ENCODE measurements at regions not wholly inside any gene's neighbourhood (a gene's known extent, or its start where the extent isn't known, plus 50 kb on each side); places are given as distances from the start of the nearest gene placed in this dataset.

- POLR2A ChIA-PET = no interaction called here
- no peak for DNase-seq (ENCODE audit: extremely low spot score)
- TF ChIP-seq SUZ12 (IDR thresholded peaks at IDR 0.05) = no peak
- TF ChIP-seq L3MBTL2 (conservative IDR thresholded peaks at IDR 0.05) = no peak
- TF ChIP-seq NFRKB (IDR thresholded peaks at IDR 0.05) = no peak
- no peak for TF ChIP-seq LEF1 (IDR thresholded peaks at IDR 0.05; ENCODE audit: borderline replicate concordance)
- no peak for TF ChIP-seq HDGF (IDR thresholded peaks at IDR 0.05; ENCODE audit: borderline replicate concordance)
- CTCF ChIA-PET = interaction anchor here (1.0 kb wide), 1 partner anchor 16 kb away, joined by 3 read pairs; no protein-coding TSS in a partner anchor
Observed at GRCh38 chr1:30248774-30249173, 474.6 kb downstream of the MATN1 start.

GRCh38 chr1:30248373-30248772, 475.0 kb downstream of the MATN1 start:
- TF ChIP-seq SUZ12 (IDR thresholded peaks at IDR 0.05) (no peak), LEF1 (IDR thresholded peaks at IDR 0.05; ENCODE audit: borderline replicate concordance) (no peak), NFRKB (IDR thresholded peaks at IDR 0.05) (no peak), SP1 (IDR thresholded peaks at IDR 0.05) (no peak)
- ChIA-PET POLR2A (no interaction called here), CTCF (no interaction called here)

GRCh38 chr1:30244801-30245200, 478.6 kb downstream of the MATN1 start:
- ChIA-PET CTCF (no interaction called here), POLR2A (no interaction called here)
- TF ChIP-seq FOXK2 (IDR thresholded peaks at IDR 0.05) (no peak), CTBP1 (IDR thresholded peaks at IDR 0.05; ENCODE audit: borderline replicate concordance) (no peak), SP1 (IDR thresholded peaks at IDR 0.05) (no peak), HDGF (IDR thresholded peaks at IDR 0.05; ENCODE audit: borderline replicate concordance) (no peak), FOXM1 (IDR thresholded peaks at IDR 0.05; ENCODE audit: borderline replicate concordance) (no peak), NFRKB (IDR thresholded peaks at IDR 0.05) (no peak), ZNF384 (IDR thresholded peaks at IDR 0.05) (no peak), SUZ12 (IDR thresholded peaks at IDR 0.05) (no peak), PKNOX1 (IDR thresholded peaks at IDR 0.05) (no peak), ELF4 (IDR thresholded peaks at IDR 0.05) (no peak), LEF1 (IDR thresholded peaks at IDR 0.05; ENCODE audit: borderline replicate concordance) (no peak), FOXA1 (IDR thresholded peaks at IDR 0.05) (no peak), ARNT (IDR thresholded peaks at IDR 0.05) (no peak), L3MBTL2 (conservative IDR thresholded peaks at IDR 0.05) (no peak), BHLHE40 (IDR thresholded peaks at IDR 0.05; ENCODE audit: borderline replicate concordance) (no peak), TARDBP (IDR thresholded peaks at IDR 0.05) (no peak)
- no peak for DNase-seq (ENCODE audit: extremely low spot score)

More at GRCh38 chr1:30248373-30248772, 475.0 kb downstream of the MATN1 start:
- DNase-seq (ENCODE audit: extremely low spot score) = no peak

GRCh38 chr1:30242722-30243457, 480.5 kb downstream of the MATN1 start:
- TF ChIP-seq NFRKB (IDR thresholded peaks at IDR 0.05) (no peak), BHLHE40 (IDR thresholded peaks at IDR 0.05; ENCODE audit: borderline replicate concordance) (no peak), ZNF384 (IDR thresholded peaks at IDR 0.05) (no peak), ELF4 (IDR thresholded peaks at IDR 0.05) (no peak), L3MBTL2 (conservative IDR thresholded peaks at IDR 0.05) (no peak), HDGF (IDR thresholded peaks at IDR 0.05; ENCODE audit: borderline replicate concordance) (no peak), LEF1 (IDR thresholded peaks at IDR 0.05; ENCODE audit: borderline replicate concordance) (no peak), FOXA1 (IDR thresholded peaks at IDR 0.05) (no peak), CTBP1 (IDR thresholded peaks at IDR 0.05; ENCODE audit: borderline replicate concordance) (no peak), SP1 (IDR thresholded peaks at IDR 0.05) (no peak), TARDBP (IDR thresholded peaks at IDR 0.05) (no peak), SUZ12 (IDR thresholded peaks at IDR 0.05) (no peak), FOXM1 (IDR thresholded peaks at IDR 0.05; ENCODE audit: borderline replicate concordance) (no peak)
- no peak for DNase-seq (ENCODE audit: extremely low spot score)
- ChIA-PET POLR2A (no interaction called here), CTCF (no interaction called here)

DNA sequence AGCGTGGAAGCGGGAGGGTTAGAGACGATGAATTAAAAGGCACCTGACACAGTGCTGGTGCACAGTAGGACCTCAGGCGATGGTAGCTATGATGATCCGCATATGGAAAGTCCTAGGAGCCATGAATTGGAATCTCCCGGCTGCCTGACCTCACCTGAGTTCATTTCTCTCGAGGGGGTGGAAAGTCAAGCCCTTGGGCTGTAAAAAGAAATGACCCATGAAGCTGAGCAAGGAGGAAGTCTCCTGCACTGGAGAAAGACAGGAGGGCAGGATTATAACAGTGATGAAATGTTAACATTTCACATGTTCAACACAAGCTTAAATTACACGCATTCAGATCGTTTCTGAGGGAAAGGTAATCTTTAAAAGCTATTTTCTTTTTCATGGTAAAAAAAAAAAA, 481.2 kb downstream of the MATN1 start:
- ChIA-PET CTCF (interaction anchor here (1.4 kb wide), 1 partner anchor 10 kb away, joined by 3 read pairs; no protein-coding TSS in a partner anchor), POLR2A (no interaction called here)
- no peak for DNase-seq (ENCODE audit: extremely low spot score)
- no peak for TF ChIP-seq FOXM1 (IDR thresholded peaks at IDR 0.05; ENCODE audit: borderline replicate concordance)
- TF ChIP-seq SP1 (IDR thresholded peaks at IDR 0.05) = no peak
- TF ChIP-seq FOXK2 (IDR thresholded peaks at IDR 0.05) = no peak
- TF ChIP-seq SUZ12 (IDR thresholded peaks at IDR 0.05) = no peak
- no peak for TF ChIP-seq NFRKB (IDR thresholded peaks at IDR 0.05)
- TF ChIP-seq FOXA1 (IDR thresholded peaks at IDR 0.05) = no peak

- POLR2A ChIA-PET = no interaction called here
- DNase-seq (ENCODE audit: extremely low spot score) = no peak
- no peak for TF ChIP-seq ZNF384 (IDR thresholded peaks at IDR 0.05)
- TF ChIP-seq TARDBP (IDR thresholded peaks at IDR 0.05) = no peak
- TF ChIP-seq ELF4 (IDR thresholded peaks at IDR 0.05) = no peak
- TF ChIP-seq BHLHE40 (IDR thresholded peaks at IDR 0.05; ENCODE audit: borderline replicate concordance) = no peak
- no peak for TF ChIP-seq FOXK2 (IDR thresholded peaks at IDR 0.05)
- TF ChIP-seq HDGF (IDR thresholded peaks at IDR 0.05; ENCODE audit: borderline replicate concordance) = no peak
- CTCF ChIA-PET = interaction anchor here (1.4 kb wide), 1 partner anchor 9 kb away, joined by 3 read pairs; no protein-coding TSS in a partner anchor
Observed at GRCh38 chr1:30241681-30242080, 481.7 kb downstream of the MATN1 start.

GRCh38 chr1:30234091-30234490, 489.3 kb downstream of the MATN1 start:
- ChIA-PET CTCF (interaction anchor here (1.0 kb wide), 1 partner anchor 11 kb away, joined by 3 read pairs; no protein-coding TSS in a partner anchor), POLR2A (no interaction called here)
- no peak for TF ChIP-seq NFRKB (IDR thresholded peaks at IDR 0.05)
- TF ChIP-seq FOXM1 (IDR thresholded peaks at IDR 0.05; ENCODE audit: borderline replicate concordance) = no peak
- no peak for TF ChIP-seq CTBP1 (IDR thresholded peaks at IDR 0.05; ENCODE audit: borderline replicate concordance)
- TF ChIP-seq TARDBP (IDR thresholded peaks at IDR 0.05) = no peak
- no peak for TF ChIP-seq HDGF (IDR thresholded peaks at IDR 0.05; ENCODE audit: borderline replicate concordance)
- no peak for TF ChIP-seq BHLHE40 (IDR thresholded peaks at IDR 0.05; ENCODE audit: borderline replicate concordance)
- no peak for TF ChIP-seq PKNOX1 (IDR thresholded peaks at IDR 0.05)
- no peak for DNase-seq (ENCODE audit: extremely low spot score)
